Hematopoietic multipotent progenitor cell treated with erythropoietin and hydrocortisone succinate and interleukin-3 and kit ligand, for 8 days (in vitro differentiated cells): ENCODE measurements at regions not wholly inside any gene's neighbourhood (a gene's known extent, or its start where the extent isn't known, plus 50 kb on each side); places are given as distances from the start of the nearest gene placed in this dataset.

Source experiments
- DNase-seq: peaks from one replicate; pipeline ENCODE4 v3.0.0-alpha.2; 2015

DNA sequence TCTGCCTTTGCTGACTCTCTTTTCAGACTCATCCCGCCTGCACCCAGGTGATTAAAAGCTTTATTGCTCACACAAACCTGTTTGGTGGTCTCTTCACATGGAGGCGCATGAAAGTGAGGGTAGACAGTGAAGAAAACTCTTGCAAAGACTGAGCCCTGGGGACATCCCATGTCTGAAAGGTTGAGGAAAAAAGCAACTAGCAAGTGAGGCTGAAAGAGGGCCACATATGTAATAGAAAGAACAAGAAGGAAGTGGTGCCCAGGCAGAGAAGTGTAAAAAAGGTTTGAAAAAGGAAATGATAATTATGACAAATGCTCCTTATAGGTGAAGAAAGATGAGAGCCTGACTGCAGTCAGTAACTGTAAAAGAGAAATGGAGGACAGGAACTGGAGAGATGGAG is 115.9 kb upstream of the NEK7 start:
- DNase-seq: no peak

DNA sequence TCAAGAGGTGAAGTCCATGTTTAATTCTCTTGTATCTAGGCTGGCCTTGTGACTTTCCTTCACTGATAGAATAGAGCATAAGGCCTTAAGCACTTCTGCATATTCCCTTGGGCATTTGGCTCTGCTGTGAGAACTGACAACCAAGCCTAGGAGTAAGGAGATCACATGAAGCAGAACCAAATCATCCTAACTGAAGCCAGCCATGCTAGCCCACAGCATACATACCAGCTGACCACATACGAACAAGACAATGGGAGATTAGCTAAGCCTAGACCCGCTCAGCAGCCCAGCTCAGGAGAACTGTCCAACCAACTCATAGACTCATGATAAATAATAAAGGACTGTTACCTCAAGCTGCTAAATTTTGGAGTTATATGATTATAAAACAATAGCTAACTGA is 114.6 kb upstream of the NEK7 start:
- no peak for DNase-seq

DNA sequence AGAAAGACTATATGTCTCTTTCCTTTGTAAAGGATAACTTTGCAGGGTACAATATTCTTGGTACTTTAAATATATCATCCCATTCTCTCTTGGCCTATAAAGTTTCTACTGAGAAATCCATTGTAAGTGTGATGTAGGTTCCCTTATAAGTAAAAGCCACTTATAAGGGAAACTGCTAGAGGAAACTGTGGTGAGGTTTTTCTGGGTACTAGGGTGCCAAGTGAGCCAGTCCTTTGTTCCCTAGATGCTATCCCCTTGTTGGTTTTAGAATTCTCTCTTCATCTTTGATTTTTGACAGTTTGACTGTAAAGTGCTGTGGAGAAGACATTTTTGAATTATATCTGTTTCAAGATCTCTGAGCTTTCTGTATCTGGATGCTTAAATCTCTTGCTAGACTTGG is 108.9 kb upstream of the NEK7 start:
- no peak for DNase-seq

DNA sequence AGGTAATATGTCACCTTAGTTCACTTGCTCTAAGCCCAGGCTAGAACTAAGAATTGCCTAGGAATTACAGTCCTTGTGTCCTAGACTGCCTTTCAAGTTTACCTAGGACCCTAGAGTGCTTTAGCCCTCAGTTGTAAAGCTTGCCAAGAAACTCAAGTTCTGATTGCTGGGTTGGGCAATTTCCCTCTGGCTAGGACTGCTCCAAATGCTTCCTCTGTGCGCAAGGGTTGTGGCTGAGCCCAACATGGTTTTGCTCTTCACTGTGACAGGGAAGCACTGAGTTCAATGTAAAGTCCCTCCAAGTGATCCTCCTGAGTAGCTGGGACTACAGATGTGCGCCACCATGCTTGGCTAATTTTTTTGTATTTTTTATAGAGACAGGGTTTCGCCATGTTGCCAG is 102.3 kb upstream of the NEK7 start:
- no peak for DNase-seq

DNA sequence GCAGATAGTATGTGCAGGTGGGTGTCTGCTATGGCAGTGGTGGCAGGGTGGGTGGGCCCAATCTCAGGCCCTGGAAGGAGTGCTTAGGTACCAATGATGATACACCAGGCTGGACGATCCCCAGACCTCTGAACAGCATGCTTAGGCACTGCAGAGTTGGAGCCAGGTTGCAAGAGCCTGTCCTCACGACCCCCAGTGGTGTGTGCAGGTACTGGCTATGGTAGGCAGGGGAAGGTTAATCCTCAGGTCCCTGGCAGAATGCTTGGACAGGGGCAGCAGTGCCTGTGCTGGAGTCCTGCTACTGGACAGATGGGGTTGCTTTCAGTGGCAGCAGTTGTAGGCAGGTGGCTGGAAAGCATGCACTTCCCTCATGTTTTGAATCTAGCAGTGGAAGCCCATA is 100.5 kb upstream of the NEK7 start:
- DNase-seq: peak; percentile 4

DNA sequence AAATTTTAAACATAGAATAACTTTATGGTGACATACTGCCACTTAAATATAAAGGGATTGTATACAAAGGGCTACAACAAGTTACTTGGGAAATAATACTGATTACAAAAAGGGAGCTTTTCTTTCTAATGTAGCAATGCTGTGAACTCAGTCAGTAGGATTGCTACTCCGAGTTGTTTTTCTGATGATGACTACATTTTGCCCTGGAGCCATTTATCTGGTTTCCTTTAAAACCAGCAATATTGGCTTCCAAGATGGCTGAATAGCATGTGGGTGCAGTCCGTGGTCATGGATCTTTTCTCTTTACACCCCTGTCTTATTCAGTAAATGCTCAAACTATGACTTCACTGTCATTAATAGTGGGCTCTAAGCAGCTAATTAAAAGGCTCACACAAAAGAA is 92.6 kb upstream of the NEK7 start:
- DNase-seq: no peak

DNA sequence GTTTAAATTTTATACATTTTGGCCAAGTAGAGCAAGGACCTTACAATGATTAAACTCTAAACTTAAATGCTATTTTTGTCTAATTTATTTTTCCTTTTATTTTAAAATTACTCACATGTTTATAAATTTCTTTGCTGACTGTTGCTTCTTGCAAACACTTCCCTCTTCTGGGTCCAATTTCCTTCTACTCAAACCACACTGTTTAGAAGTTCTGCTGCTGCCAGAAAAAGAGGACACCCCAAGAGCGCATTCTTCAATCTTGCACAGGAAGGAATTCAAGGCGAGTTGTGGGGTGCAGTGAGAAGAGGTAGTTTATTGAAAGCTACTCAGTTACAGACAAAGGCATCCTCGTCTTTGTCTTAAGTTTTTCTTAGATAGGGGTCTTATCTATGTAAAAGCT is 88.5 kb upstream of the NEK7 start:
- DNase-seq: no peak

DNA sequence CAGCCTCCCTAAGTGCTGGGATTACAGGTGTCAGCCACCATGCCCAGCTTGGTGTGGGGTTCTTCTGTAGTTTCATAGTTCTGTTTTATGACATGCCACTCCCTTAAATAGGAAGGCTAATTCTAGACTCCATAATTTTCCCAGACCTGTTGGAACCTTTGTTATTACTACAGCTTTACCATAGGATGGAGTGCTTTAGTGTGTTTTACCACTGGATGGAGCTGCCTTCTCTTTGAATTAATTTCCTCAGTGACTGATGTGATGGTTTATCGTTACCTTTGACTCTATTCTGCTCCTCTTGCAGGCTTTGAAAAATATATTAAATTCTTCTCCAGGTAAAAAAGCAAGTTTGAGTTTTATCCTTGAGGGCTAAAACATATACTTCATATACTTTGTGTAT is 84.6 kb upstream of the NEK7 start:
- DNase-seq: no peak

DNA sequence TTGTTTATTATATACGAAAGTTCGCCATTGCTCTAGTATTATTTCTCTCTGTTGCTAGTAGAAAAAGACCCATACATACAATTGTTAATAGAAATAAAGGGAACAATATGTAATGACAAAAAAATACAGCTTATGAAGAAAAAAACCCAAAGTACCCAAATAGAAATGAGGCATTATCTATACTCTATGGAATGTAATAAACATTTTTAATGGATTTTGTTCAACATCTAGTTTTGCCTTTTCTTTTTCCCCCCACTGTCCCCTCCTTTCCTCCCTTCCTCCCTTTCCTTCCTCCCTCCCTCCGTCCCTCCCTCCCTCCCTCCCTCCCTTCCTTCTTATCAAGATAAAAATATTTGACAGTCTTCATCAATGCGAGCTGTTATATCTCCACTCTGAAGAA is 81.5 kb upstream of the NEK7 start:
- no peak for DNase-seq

DNA sequence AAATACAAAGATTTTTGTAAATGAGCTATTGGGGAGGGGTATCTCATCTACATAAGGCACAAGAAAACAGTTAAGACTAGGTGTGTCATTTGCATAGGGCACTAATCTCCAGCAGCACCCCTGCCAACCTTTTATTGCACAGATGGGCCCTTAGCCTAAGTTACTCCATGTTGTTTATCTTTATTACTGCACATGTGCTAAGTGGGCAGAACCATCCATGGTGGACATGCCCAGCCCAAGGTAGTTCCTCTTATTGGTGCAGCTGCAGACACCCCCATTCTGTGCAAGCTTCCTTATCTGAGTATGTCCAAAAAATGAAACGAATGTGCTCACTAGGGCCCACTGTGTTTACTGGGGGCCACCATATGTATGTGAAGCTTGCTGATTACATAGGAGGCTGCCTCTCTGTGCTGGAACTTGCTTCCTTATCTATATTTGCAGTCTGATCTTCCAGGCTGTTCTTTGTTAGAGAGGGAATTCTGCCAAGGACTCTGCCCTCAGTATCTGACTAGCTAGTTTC is 77.3 kb upstream of the NEK7 start:
- peak; percentile 94 for DNase-seq

DNA sequence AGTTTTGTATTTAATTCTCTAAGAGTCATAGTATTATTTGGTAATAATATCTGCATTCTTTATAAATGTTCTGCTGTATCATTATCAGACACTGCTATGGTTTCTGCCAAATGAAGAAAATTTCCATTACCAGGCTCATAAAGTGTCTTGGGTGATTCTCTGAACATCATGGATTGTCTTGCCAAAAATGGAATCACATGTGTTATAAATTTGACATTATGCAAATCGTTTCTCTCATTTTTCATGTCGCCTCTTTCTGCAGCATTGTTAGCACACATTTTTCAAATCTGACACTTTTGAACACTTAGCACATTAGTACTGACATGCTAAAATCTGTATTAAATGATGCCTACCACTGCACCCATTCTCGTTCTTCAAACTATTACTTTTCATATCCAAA is 74.2 kb upstream of the NEK7 start:
- DNase-seq: no peak

DNA sequence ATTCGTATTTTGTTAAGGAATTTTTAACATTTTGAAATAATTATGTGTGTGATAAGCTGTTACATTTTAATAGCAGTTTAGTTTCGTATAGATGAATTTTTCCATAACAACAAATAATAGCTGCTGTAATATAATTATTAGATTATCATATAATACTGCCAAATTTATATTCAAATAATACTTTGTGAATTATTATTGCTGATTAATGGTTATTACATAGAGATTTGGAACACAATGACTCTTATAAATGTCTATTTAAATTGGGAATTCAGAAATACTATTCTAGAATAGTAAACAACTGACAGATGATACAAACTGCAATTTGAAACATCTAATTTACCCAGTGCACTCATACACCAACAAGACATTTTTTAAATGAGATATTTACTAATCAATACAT is 73.2 kb upstream of the NEK7 start:
- no peak for DNase-seq

DNA sequence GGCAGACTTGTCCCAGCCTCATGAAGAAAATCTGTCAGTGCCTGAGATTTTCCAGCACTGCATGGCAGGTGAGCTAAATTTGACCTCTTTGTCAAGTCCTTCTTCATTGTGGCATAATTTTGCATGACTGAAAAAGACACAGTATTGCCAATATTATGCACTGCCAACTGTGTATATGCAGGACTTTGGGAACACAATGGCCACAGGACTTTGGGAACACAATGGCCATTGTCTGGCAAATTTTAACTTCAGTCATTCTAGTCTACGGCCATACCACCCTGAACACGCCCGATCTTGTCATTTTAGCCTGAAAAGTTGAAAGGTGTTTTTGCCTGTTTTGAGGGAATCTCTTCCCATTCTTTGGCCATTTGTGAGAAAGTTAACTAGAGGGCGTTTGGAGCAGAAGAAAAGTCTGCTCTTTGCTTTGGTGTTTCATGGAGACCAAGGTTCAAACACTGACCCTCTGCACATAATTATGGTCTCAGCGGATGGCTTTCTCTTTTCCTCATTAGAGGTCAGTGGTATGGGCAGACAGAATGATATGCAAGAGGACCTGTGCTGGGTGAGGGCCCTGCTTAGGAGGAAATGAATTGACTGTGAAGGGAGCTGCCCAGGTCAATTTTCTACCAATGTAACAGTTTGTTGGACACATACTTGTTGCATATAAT is 72.4 kb upstream of the NEK7 start:
- no peak for DNase-seq

DNA sequence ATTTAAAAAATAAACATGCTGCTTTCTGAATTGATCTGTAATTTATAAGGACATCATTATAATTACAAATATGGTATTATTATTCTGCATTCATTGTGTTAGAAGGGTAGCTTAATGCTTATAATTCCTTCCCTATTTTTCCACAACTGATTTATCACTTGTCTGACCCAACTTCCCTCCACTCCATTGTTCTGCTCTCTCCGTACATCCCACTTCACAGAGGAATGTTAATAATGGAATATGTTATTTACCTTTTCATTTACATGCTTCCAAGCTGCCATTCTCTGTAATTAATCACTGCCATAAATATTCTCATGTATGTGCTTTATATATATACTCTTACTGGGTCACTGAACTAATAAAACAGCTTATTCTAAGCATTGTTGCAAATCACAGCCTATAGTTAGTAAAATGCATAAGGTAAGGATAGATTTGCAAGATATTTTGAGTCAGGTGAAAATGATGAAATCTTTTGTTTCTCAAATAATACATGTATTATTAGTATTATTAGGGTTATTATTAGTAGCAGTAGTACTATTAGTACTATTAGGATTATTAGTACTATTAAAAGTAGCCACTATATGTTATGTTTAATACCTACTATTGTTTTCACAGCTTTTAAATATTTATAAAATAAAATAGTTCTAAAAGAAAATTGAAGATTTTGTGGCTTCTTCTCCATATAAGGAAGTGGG is 70.6 kb upstream of the NEK7 start:
- no peak for DNase-seq

DNA sequence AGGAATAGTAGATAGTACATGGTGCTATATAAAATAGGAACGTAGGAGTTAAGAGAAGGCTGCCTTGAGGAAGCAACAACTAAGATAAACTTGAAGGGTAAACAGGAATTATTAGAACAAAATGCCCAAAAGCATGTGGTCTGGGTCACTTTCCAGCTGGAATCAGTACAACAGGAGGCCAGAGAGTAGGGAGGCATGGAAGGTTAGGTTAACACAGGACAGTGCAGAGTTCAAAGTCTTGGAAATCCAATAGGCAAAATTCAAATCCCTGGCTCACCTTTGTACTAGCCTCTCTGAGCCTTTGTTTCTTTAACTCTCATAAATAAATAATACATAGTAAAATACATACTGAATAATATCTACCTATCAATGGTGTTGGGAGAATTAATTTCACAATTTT is 69.0 kb upstream of the NEK7 start:
- DNase-seq: no peak

DNA sequence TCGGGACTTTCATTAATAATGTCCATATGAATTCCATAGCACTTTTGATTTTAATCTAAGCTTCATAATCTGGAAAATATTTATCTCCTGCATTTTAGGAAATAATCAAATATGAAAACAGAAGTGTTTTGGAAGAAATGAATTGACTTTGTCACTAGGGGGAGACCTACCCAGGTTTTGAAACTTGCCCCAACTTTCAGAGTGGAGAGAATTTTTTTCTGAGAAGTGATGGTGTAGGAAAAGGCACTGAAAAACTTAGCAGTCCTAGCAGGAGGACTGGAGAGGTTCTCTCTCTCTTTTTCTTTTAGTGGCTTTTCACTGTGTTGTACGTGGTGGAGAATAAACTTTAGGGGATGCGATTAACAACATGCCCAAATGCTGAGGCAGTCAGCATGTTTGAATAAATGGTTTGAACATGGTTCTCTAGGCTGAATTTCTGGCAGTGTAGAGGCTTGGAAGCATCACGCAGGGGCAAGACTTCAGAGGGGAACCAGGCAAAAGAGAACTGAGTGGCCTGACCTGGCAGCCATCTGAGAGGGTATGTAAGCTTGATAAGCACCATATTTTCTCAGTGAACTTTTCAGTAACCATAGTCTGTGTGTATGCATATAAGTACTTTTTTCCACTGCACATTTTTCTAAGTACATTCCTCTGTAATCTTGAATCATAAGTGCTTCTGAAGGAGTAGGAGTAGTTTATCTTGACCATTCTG is 68.3 kb upstream of the NEK7 start:
- DNase-seq: peak; percentile 67

DNA sequence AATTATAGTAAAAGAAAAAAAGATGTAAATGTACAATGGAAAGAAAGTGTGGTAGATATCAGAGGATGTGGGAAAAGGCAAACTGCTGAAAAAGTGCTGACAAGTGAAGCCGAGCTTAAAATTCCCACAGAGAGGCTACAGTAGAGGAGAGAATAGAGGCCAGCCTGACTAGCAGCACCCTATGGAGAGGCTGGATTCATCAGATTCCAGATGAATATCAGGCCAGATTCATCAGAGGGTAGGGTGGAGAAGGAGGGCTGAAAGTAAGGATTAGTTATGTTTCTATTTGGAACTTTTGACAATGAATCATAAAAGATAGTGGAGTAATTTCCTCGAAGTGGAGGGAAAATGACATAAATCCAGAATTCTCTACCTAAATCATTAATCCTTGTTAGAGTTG is 60.4 kb upstream of the NEK7 start:
- DNase-seq: no peak

DNA sequence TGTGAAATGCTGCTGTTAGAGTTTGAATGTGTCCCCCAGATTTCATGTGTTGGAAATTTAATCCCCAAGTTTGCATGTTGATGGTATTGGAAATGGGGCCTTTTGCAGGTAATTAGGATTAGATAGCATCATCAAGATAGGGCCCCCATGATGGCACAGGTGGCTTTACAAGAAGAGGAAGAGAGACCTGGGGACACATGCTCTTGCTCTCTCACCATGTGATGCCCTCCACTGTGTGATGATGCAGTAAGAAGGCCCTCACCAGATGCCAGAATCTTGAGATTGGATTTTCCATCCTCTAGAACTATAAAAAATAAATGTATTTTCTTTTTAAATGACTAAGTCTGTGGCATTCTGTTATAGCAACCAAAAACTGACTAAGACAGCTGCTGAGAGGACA is 57.0 kb upstream of the NEK7 start:
- DNase-seq: no peak

DNA sequence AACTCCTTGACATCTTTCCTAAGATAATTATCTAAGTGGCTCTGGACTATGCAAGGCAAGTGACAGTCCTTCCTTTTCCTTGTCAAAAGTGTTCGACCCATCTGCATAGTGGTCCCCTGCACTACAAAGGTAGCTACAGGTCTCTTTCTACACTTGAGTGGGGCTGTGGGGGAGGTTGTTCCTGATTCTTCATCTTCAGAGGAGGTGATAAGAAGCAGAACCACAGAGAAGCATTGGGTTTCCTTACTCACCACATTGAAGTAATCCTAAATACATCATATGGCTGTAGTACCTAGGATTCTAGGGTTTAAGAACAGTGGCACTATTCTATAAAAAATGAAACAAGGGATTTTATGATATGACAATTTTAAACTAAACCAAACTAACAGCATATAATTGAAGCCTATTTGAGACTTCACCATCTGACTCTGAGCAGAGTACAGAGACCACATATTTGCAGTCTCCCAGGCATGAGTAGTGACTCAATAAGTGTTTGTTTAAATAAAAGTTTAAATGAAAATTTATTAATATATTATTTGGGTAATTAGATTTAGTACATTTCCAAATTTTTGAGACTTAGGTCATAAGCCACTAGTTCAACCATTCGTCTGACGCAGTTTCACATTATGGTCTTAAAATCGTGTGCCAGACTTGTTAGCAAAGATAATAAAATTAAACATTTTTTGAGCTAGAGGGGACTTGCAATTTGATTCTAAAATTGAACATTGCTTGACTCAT is 54.9 kb upstream of the NEK7 start:
- DNase-seq: no peak

DNA sequence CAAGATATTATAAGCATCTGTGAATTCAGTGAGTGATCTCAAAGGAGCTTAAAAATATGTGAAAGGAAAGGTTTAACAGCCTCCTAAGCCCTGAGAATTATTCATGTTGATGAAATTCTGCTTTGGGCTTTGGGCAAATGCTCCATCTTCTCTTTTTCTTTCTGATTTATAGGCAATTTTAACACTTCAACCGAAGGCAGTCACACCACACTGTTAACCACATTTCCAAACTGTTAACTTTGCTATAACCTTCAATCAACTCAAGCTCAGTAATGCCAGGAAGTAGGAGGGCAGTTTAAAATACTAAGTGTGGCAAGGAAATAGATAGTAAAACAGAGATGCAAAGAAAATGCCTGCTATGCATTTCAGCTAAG is 54.4 kb upstream of the NEK7 start:
- DNase-seq: no peak

DNA sequence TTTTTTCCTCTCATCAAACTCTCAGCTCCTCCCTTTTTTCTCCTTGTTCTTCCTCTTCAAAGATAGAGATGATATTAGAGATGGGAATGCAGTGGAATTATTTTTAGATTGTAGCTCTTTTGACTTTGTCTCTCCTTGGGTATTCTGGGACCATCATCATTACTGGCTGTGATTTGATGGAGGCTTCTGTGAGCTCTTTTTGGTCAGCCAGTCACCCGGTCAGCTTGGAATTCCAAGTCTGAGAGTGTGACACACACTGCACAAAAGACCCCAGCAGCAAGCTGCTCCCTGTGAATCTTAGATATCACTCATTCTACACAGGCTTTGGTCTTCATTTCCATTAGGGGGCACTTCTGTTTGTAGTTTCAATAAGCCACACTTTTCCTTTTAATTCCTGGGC is 51.6 kb upstream of the NEK7 start:
- DNase-seq: no peak

DNA sequence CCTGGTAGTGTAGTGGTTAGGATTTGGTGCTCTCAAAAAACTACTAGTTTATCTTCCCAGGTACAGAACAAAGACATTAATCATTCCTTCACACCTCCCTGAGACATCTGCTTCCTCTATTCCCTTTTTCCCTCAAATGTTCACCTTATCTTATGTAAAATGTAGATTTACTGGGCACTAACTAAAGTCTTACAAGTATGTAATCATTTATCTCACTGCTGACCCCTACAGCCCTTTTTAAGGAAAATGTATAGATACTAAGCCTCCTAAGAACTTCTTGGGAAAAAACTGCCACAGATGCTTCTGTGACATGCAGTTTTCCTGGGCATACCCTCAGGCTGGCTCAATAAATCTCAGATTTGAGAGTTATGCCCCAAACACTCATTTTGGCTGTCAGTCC is 50.8 kb upstream of the NEK7 start:
- peak; percentile 11 for DNase-seq
